ENCODE measurements at regions not wholly inside any gene's neighbourhood (a gene's known extent, or its start where the extent isn't known, plus 50 kb on each side); places are given as distances from the start of the nearest gene placed in this dataset.

DNA sequence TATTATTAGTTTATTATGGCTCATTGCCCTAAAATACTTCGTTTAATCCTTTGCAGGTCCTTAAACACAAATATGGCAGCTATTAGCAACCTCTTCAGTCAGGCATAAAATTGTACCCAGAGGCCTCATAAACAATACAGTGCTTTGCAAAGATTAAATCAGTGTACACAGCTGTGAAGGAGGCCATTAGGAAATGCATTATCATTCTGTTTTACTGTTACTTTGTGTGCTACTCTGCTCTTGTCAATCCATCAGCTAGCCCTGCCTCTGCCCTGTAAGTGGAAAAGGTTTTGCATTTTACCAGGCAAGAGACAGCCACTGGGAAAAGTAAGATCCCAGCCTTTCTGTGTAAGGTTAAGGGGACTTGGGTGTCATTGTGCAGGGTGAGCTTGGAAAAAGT is 415.7 kb upstream of the DAB1 start:
- Histone ChIP-seq H3K27ac (ENCODE audit: low read depth in 1 of 3, low read length in 2 of 3) (no peak overlapping the region), H3K36me3 (ENCODE audit: control insufficient read depth in 3 of 3, insufficient read depth in 2 of 3, low read depth in 1 of 3, low read length in 3 of 3) (no peaks in the 10 kb centered on the region), H3K9me3 (ENCODE audit: control insufficient read depth in 2 of 2, insufficient read depth in 1 of 2, low read depth in 1 of 2, low read length in 1 of 2) (peaks cover 0 to 13% of the 10 kb centered on the region in 2 donors), H3K27me3 (ENCODE audit: control insufficient read depth in 3 of 3, insufficient read depth in 3 of 3, low read length in 3 of 3) (no peaks in the 10 kb centered on the region), H3K4me1 (ENCODE audit: control insufficient read depth in 3 of 3, insufficient read depth in 2 of 3, low read depth in 1 of 3, low read length in 2 of 3) (no peaks in the 10 kb centered on the region), H3K4me3 (ENCODE audit: low read depth in 1 of 3, low read length in 3 of 3) (no peak overlapping the region)
- FAIRE-seq (no peak), DNase-seq (no peak)
- WGBS, 3 donors, result 56 to 71% (median 65%) methylated on average over 1 of the region's 1 CpG

DNA sequence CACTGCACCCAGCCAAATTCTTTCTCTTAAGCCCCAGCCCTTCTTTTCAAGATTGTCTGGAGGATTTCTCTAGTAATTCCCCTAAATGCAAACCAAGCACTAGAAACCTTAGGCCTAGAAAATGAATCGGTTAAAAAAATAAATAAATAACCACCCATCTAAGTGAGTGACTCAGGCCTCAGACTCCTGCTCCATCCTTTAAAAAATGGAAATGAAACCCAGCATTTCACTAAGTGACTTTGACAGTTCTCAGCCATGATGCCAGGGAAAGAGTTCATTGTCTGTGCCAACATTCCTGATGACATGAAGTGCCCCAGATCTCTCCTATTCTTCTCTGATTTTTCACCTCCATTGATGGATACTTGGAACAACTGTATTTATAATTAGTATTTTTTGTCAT is 415.2 kb upstream of the DAB1 start:
- Histone ChIP-seq H3K9me3 (ENCODE audit: control insufficient read depth in 2 of 2, insufficient read depth in 1 of 2, low read depth in 1 of 2, low read length in 1 of 2) (peaks cover 0 to 13% of the 10 kb centered on the region in 2 donors), H3K4me3 (ENCODE audit: low read depth in 1 of 3, low read length in 3 of 3) (no peak overlapping the region), H3K27ac (ENCODE audit: low read depth in 1 of 3, low read length in 2 of 3) (no peak overlapping the region), H3K27me3 (ENCODE audit: control insufficient read depth in 3 of 3, insufficient read depth in 3 of 3, low read length in 3 of 3) (no peaks in the 10 kb centered on the region), H3K4me1 (ENCODE audit: control insufficient read depth in 3 of 3, insufficient read depth in 2 of 3, low read depth in 1 of 3, low read length in 2 of 3) (no peaks in the 10 kb centered on the region), H3K36me3 (ENCODE audit: control insufficient read depth in 3 of 3, insufficient read depth in 2 of 3, low read depth in 1 of 3, low read length in 3 of 3) (no peaks in the 10 kb centered on the region)
- FAIRE-seq, result no peak
- WGBS, 3 donors, result 94 to 97% (median 95%) methylated on average over 1 of the region's 1 CpG
- DNase-seq, result no peak

DNA sequence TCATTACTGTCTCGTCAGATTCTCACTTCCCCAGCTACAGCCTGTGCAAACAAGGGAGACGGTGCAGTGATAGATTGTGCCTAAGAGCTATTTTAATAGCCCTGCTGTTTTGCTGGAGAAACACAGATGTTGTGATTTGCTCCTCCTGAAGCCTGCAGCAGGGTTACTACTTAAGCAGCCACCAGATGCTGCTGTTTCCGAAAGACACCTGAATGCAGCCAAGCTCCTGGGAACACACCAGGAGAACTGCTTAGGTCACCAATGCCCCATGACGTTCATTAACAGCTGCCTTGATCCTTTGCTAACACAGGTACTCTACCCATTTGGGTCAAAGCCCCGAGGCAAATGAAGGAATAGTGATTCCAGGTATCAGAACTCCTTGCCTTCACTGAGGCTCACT is 411.8 kb upstream of the DAB1 start:
- H3K4me1 ChIP-seq (ENCODE audit: control insufficient read depth in 3 of 3, insufficient read depth in 2 of 3, low read depth in 1 of 3, low read length in 2 of 3), result no peaks in the 10 kb centered on the region
- H3K27ac ChIP-seq (ENCODE audit: low read depth in 1 of 3, low read length in 2 of 3), result no peak overlapping the region
- peaks cover 0 to 3% of the 10 kb centered on the region in 2 donors for H3K9me3 ChIP-seq (ENCODE audit: control insufficient read depth in 2 of 2, insufficient read depth in 1 of 2, low read depth in 1 of 2, low read length in 1 of 2)
- WGBS, 3 donors, result 18 to 41% (median 37%) methylated on average over 5 of the region's 5 CpGs
- no peaks in the 10 kb centered on the region for H3K36me3 ChIP-seq (ENCODE audit: control insufficient read depth in 3 of 3, insufficient read depth in 2 of 3, low read depth in 1 of 3, low read length in 3 of 3)
- H3K4me3 ChIP-seq (ENCODE audit: low read depth in 1 of 3, low read length in 3 of 3), result no peak overlapping the region
- peak; percentile 31 to 48 for DNase-seq
- FAIRE-seq, result no peak
- no peaks in the 10 kb centered on the region for H3K27me3 ChIP-seq (ENCODE audit: control insufficient read depth in 3 of 3, insufficient read depth in 3 of 3, low read length in 3 of 3)

DNA sequence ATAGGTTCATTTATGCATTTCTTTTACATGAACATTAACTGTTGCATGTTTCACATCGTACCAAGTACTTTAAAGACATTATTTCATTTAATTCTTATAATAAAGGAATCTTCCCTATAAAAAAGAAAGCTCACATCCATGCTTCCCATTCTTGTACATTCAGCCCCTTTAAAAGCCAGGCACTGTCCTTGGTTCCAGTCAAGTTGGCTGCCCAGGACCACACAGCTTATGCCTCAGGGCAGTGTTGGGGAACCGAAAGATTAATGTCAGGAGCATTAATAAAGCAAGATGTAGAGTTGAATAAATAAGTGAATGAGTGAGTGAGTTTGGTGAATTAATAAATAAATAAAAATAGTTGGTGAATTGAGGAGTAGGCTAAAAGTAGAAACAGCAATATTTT is 409.4 kb upstream of the DAB1 start:
- H3K36me3 ChIP-seq (ENCODE audit: control insufficient read depth in 3 of 3, insufficient read depth in 2 of 3, low read depth in 1 of 3, low read length in 3 of 3), result no peaks in the 10 kb centered on the region
- no peaks in the 10 kb centered on the region for H3K4me1 ChIP-seq (ENCODE audit: control insufficient read depth in 3 of 3, insufficient read depth in 2 of 3, low read depth in 1 of 3, low read length in 2 of 3)
- H3K4me3 ChIP-seq (ENCODE audit: low read depth in 1 of 3, low read length in 3 of 3), result no peak overlapping the region
- no peaks in the 10 kb centered on the region for H3K9me3 ChIP-seq (ENCODE audit: control insufficient read depth in 2 of 2, insufficient read depth in 1 of 2, low read depth in 1 of 2, low read length in 1 of 2)
- H3K27me3 ChIP-seq (ENCODE audit: control insufficient read depth in 3 of 3, insufficient read depth in 3 of 3, low read length in 3 of 3), result no peaks in the 10 kb centered on the region
- WGBS, 3 donors, result 85 to 94% (median 90%) methylated on average over 2 of the region's 2 CpGs
- no peak for DNase-seq
- FAIRE-seq, result no peak
- H3K27ac ChIP-seq (ENCODE audit: low read depth in 1 of 3, low read length in 2 of 3), result no peak overlapping the region

DNA sequence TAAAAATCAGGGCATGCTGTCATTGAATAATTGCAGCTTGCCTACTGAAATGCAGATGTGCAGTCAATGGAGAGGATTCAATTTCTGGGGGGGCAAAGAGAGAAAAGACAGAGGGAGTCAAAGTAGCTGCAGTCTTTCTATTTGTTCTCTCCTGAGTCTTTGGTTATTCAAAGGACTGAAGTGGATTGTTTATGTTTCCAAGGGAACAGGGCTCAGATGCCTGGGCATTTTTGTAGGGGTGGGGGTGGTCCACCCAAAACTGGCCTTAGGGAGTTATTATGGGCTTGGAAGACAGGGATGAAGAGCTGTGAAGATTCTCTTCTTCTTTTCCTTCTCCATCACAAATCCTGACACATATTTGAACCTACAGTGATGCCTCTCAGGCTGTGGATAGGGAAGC is 408.8 kb upstream of the DAB1 start:
- DNase-seq (no peak), FAIRE-seq (no peak)
- no peaks in the 10 kb centered on the region for H3K36me3 ChIP-seq (ENCODE audit: control insufficient read depth in 3 of 3, insufficient read depth in 2 of 3, low read depth in 1 of 3, low read length in 3 of 3)
- no peaks in the 10 kb centered on the region for H3K27me3 ChIP-seq (ENCODE audit: control insufficient read depth in 3 of 3, insufficient read depth in 3 of 3, low read length in 3 of 3)
- H3K9me3 ChIP-seq (ENCODE audit: control insufficient read depth in 2 of 2, insufficient read depth in 1 of 2, low read depth in 1 of 2, low read length in 1 of 2), result no peaks in the 10 kb centered on the region
- H3K4me1 ChIP-seq (ENCODE audit: control insufficient read depth in 3 of 3, insufficient read depth in 2 of 3, low read depth in 1 of 3, low read length in 2 of 3), result no peaks in the 10 kb centered on the region
- H3K27ac ChIP-seq (ENCODE audit: low read depth in 1 of 3, low read length in 2 of 3), result no peak overlapping the region
- no peak overlapping the region for H3K4me3 ChIP-seq (ENCODE audit: low read depth in 1 of 3, low read length in 3 of 3)

DNA sequence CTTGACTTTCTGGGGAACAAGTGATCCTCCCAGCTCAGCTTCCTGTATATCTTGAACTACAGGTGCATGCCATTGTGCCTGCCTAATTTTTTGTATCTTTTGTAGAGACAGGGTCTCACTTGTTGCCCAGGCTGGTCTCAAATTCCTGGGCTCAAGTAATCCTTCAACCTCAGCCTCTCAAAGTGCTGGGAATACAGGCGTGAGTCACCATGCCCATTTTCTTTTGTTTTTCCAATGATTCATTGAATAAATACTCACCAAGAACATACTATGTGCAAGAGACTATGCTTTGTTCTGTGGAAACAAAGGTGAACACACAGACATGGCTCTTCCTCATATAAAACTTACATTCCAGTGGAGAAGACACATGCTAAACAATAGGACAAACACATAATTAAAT is 407.8 kb upstream of the DAB1 start:
- H3K4me3 ChIP-seq (ENCODE audit: low read depth in 1 of 3, low read length in 3 of 3), result no peak overlapping the region
- FAIRE-seq, result no peak
- DNase-seq, result no peak
- 68 to 78% (median 73%) methylated on average over 1 of the region's 1 CpG for WGBS, 3 donors
- no peaks in the 10 kb centered on the region for H3K36me3 ChIP-seq (ENCODE audit: control insufficient read depth in 3 of 3, insufficient read depth in 2 of 3, low read depth in 1 of 3, low read length in 3 of 3)
- H3K4me1 ChIP-seq (ENCODE audit: control insufficient read depth in 3 of 3, insufficient read depth in 2 of 3, low read depth in 1 of 3, low read length in 2 of 3), result no peaks in the 10 kb centered on the region
- H3K27me3 ChIP-seq (ENCODE audit: control insufficient read depth in 3 of 3, insufficient read depth in 3 of 3, low read length in 3 of 3), result no peaks in the 10 kb centered on the region
- H3K27ac ChIP-seq (ENCODE audit: low read depth in 1 of 3, low read length in 2 of 3), result no peak overlapping the region
- no peaks in the 10 kb centered on the region for H3K9me3 ChIP-seq (ENCODE audit: control insufficient read depth in 2 of 2, insufficient read depth in 1 of 2, low read depth in 1 of 2, low read length in 1 of 2)

DNA sequence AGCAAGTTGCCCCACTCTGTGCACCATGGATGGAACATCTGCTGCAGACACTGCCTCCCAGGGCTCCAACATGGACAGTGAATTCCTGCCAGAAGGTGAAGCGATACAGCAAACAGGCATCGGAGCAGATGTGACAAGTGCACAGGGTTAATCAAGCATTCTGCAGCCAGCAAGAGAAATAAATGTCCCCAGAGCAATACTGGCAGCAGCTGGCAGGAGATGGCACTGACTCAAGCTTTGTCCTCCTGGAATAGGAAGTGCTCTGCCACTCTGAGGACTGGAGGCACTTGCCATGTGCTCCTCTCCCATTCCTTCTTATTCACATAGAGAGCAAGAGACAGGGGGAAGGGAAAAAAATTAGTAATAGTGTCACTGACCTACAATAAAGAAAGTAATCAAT is 402.7 kb upstream of the DAB1 start:
- Histone ChIP-seq H3K36me3 (ENCODE audit: control insufficient read depth in 3 of 3, insufficient read depth in 2 of 3, low read depth in 1 of 3, low read length in 3 of 3) (no peaks in the 10 kb centered on the region), H3K4me3 (ENCODE audit: low read depth in 1 of 3, low read length in 3 of 3) (no peak overlapping the region), H3K27ac (ENCODE audit: low read depth in 1 of 3, low read length in 2 of 3) (no peak overlapping the region), H3K9me3 (ENCODE audit: control insufficient read depth in 2 of 2, insufficient read depth in 1 of 2, low read depth in 1 of 2, low read length in 1 of 2) (no peaks in the 10 kb centered on the region), H3K4me1 (ENCODE audit: control insufficient read depth in 3 of 3, insufficient read depth in 2 of 3, low read depth in 1 of 3, low read length in 2 of 3) (no peaks in the 10 kb centered on the region), H3K27me3 (ENCODE audit: control insufficient read depth in 3 of 3, insufficient read depth in 3 of 3, low read length in 3 of 3) (no peaks in the 10 kb centered on the region)
- FAIRE-seq (no peak), DNase-seq (no peak)
- 90 to 94% (median 92%) methylated on average over 2 of the region's 2 CpGs for WGBS, 3 donors

DNA sequence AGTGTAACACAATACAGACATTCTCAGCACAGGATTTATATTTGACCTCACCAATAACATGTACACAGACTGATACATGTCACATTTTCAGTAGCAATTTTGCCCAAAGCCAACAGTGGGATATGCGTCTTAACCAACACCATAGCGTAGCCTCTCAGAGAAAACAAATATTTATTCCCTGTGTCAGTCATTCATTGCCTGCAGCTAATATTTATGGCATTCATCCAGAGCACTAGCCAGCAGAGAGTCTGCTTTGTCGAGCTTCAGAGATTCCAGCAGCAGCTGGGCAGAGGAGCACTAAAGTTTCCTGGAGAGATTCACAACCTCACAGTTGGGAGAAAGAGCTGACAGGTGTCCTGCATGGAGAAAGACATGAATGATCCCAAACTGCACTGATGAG is 400.7 kb upstream of the DAB1 start:
- Histone ChIP-seq H3K9me3 (ENCODE audit: control insufficient read depth in 2 of 2, insufficient read depth in 1 of 2, low read depth in 1 of 2, low read length in 1 of 2) (no peaks in the 10 kb centered on the region), H3K36me3 (ENCODE audit: control insufficient read depth in 3 of 3, insufficient read depth in 2 of 3, low read depth in 1 of 3, low read length in 3 of 3) (no peaks in the 10 kb centered on the region), H3K4me3 (ENCODE audit: low read depth in 1 of 3, low read length in 3 of 3) (no peak overlapping the region), H3K27me3 (ENCODE audit: control insufficient read depth in 3 of 3, insufficient read depth in 3 of 3, low read length in 3 of 3) (no peaks in the 10 kb centered on the region), H3K27ac (ENCODE audit: low read depth in 1 of 3, low read length in 2 of 3) (no peak overlapping the region), H3K4me1 (ENCODE audit: control insufficient read depth in 3 of 3, insufficient read depth in 2 of 3, low read depth in 1 of 3, low read length in 2 of 3) (no peaks in the 10 kb centered on the region)
- no peak for DNase-seq
- 43 to 68% (median 55%) methylated on average over 3 of the region's 3 CpGs for WGBS, 3 donors
- FAIRE-seq, result no peak

DNA sequence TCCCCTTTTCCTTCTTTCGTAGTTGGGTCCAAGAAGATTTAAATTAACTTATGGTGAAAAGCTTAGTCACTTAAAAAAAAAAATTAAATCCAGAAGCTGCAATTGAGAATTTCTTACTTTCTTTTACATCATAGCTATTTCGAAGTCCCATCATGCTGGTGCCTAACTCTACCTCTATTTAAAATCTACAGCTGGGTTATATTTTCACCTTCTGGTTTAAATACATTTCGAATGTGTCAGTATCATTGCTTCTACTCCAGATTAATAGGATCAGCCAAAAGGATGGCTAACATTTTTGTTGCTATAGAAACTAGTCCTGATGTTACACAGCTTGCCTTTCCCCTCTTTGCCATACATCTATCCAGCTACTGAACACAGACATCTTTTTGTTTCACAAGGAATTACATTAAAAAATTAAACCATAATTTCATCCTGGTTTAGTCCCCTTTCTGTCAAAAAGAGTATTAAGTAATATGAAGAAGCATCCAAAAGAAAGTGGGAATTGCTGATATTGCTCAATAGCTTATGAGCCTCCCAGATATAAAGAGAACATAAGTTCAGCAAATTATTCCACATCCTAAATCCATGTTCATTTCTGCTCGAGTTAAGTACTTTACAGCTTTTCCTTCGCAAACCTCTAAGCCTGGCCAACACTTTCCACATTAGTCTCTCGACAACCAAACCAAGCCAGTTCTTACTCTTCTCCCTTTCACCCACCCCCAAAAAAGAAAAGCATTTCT is 396.7 kb upstream of the DAB1 start:
- Histone ChIP-seq H3K36me3 (ENCODE audit: control insufficient read depth in 3 of 3, insufficient read depth in 2 of 3, low read depth in 1 of 3, low read length in 3 of 3) (no peaks in the 10 kb centered on the region), H3K9me3 (ENCODE audit: control insufficient read depth in 2 of 2, insufficient read depth in 1 of 2, low read depth in 1 of 2, low read length in 1 of 2) (no peaks in the 10 kb centered on the region), H3K27ac (ENCODE audit: low read depth in 1 of 3, low read length in 2 of 3) (no peak overlapping the region), H3K27me3 (ENCODE audit: control insufficient read depth in 3 of 3, insufficient read depth in 3 of 3, low read length in 3 of 3) (no peaks in the 10 kb centered on the region), H3K4me1 (ENCODE audit: control insufficient read depth in 3 of 3, insufficient read depth in 2 of 3, low read depth in 1 of 3, low read length in 2 of 3) (no peaks in the 10 kb centered on the region), H3K4me3 (ENCODE audit: low read depth in 1 of 3, low read length in 3 of 3) (no peak overlapping the region)
- no peak for FAIRE-seq
- no peak for DNase-seq
- WGBS, 3 donors, result 65 to 69% (median 65%) methylated on average over 6 of the region's 6 CpGs

Data from small intestine (tissue), 7 donors.